ENCODE measurements at regions not wholly inside any gene's neighbourhood (a gene's known extent, or its start where the extent isn't known, plus 50 kb on each side); places are given as distances from the start of the nearest gene placed in this dataset.

- DNase-seq (ENCODE audit: low read depth): no peak
- no peaks in the 10 kb centered on the region for H3K27me3 ChIP-seq (ENCODE audit: control insufficient read depth, insufficient read depth, low read length)
- TF ChIP-seq CTCF (IDR thresholded peaks at IDR 0.05; ENCODE audit: insufficient read depth, low read length, poor library complexity, severe bottlenecking): no peak
- no peak overlapping the region for H3K4me3 ChIP-seq (ENCODE audit: low read depth, low read length)
- H3K36me3 ChIP-seq (ENCODE audit: control insufficient read depth, insufficient read depth, low read length): no peaks in the 10 kb centered on the region
Measured at GRCh38 chr3:137610723-137611122, 153.4 kb upstream of the SOX14 start.

GRCh38 chr3:137612291-137612690, 151.8 kb upstream of the SOX14 start:
- Histone ChIP-seq H3K4me3 (ENCODE audit: low read depth, low read length) (no peak overlapping the region), H3K36me3 (ENCODE audit: control insufficient read depth, insufficient read depth, low read length) (no peaks in the 10 kb centered on the region), H3K27me3 (ENCODE audit: control insufficient read depth, insufficient read depth, low read length) (no peaks in the 10 kb centered on the region)
- DNase-seq (ENCODE audit: low read depth): no peak
- TF ChIP-seq CTCF (IDR thresholded peaks at IDR 0.05; ENCODE audit: insufficient read depth, low read length, poor library complexity, severe bottlenecking): no peak

GRCh38 chr3:137615659-137616418, 148.3 kb upstream of the SOX14 start:
- TF ChIP-seq CTCF (IDR thresholded peaks at IDR 0.05; ENCODE audit: insufficient read depth, low read length, poor library complexity, severe bottlenecking): no peak
- Histone ChIP-seq H3K4me3 (ENCODE audit: low read depth, low read length) (no peak overlapping the region), H3K36me3 (ENCODE audit: control insufficient read depth, insufficient read depth, low read length) (no peaks in the 10 kb centered on the region), H3K27me3 (ENCODE audit: control insufficient read depth, insufficient read depth, low read length) (no peaks in the 10 kb centered on the region)
- no peak for DNase-seq (ENCODE audit: low read depth)

- Histone ChIP-seq H3K27me3 (ENCODE audit: control insufficient read depth, insufficient read depth, low read length) (peaks cover 2% of the 10 kb centered on the region), H3K36me3 (ENCODE audit: control insufficient read depth, insufficient read depth, low read length) (no peaks in the 10 kb centered on the region), H3K4me3 (ENCODE audit: low read depth, low read length) (no peak overlapping the region)
- no peak for DNase-seq (ENCODE audit: low read depth)
- TF ChIP-seq CTCF (IDR thresholded peaks at IDR 0.05; ENCODE audit: insufficient read depth, low read length, poor library complexity, severe bottlenecking): no peak
Measured at GRCh38 chr3:137641879-137642704, 122.0 kb upstream of the SOX14 start.

GRCh38 chr3:137642831-137643230, 121.3 kb upstream of the SOX14 start:
- peaks cover 2% of the 10 kb centered on the region for H3K27me3 ChIP-seq (ENCODE audit: control insufficient read depth, insufficient read depth, low read length)
- no peaks in the 10 kb centered on the region for H3K36me3 ChIP-seq (ENCODE audit: control insufficient read depth, insufficient read depth, low read length)
- H3K4me3 ChIP-seq (ENCODE audit: low read depth, low read length): no peak overlapping the region
- no peak for TF ChIP-seq CTCF (IDR thresholded peaks at IDR 0.05; ENCODE audit: insufficient read depth, low read length, poor library complexity, severe bottlenecking)
- no peak for DNase-seq (ENCODE audit: low read depth)
